Vagina (tissue), 2 donors: ENCODE measurements at regions not wholly inside any gene's neighbourhood (a gene's known extent, or its start where the extent isn't known, plus 50 kb on each side); places are given as distances from the start of the nearest gene placed in this dataset.

Source experiments
- DNase-seq, 2 donors: peaks; one replicate each; pipeline ENCODE4 v3.0.0-alpha.2; 2017; ENCODE audit errors: extremely low spot score in 2 of 2
- H3K27ac ChIP-seq: fragments of 200-600 bp; sonication (generic); one replicate; pipeline ENCODE4 v1.5.1; 2019
- H3K27me3 ChIP-seq: fragments of 200-600 bp; sonication (generic); one replicate; pipeline ENCODE4 v1.5.1; 2019
- H3K36me3 ChIP-seq, 2 donors: fragments of 200-600 bp; sonication (generic); one replicate each; pipeline ENCODE4 v1.5.1; 2017 to 2019
- H3K4me1 ChIP-seq: fragments of 200-600 bp; sonication (generic); one replicate; pipeline ENCODE4 v1.5.1; 2019
- H3K4me3 ChIP-seq, 2 donors: fragments of 200-600 bp; sonication (generic); 1 replicate in 1 of 2; 2 replicates in 1 of 2; pipeline ENCODE4 v1.5.1; 2016 to 2019
- H3K9me3 ChIP-seq: fragments of 200-600 bp; sonication (generic); one replicate; pipeline ENCODE4 v1.5.1; 2019
- POLR2A ChIP-seq, 2 donors: fragments of 450-650 bp; IDR thresholded peaks; one replicate each; pipeline ENCODE4 v1.6.1; 2017; ENCODE audit warnings: antibody characterized with exemption in 2 of 2, mild to moderate bottlenecking in 2 of 2, moderate library complexity in 2 of 2
- POLR2AphosphoS5 ChIP-seq, 2 donors: sonication (generic); formaldehyde crosslinking; IDR thresholded peaks; one replicate each; pipeline ENCODE4 v1.9.0; 2017; ENCODE audit warnings: antibody characterized with exemption in 2 of 2, mild to moderate bottlenecking in 2 of 2, low read depth in 1 of 2; ENCODE audit not compliant: insufficient read depth in 1 of 2
- intact Hi-C: fragments of 100-400 bp; cut with DNase I; formaldehyde crosslinking; loops from one replicate; pipeline ENCODE4 v1.15.1; 2023
- TF ChIP-seq, protein P1 (sequence below), 3 experiments: fragments of 450-650 bp in 2 of 3; fragments of 200-600 bp in 1 of 3; sonication (generic) in 1 of 3; IDR thresholded peaks; one replicate each; pipeline ENCODE4 v1.5.1; 2017 to 2019; ENCODE audit warnings: antibody characterized with exemption in 3 of 3, mild to moderate bottlenecking in 2 of 3, moderate library complexity in 2 of 3

- intact Hi-C loops, result no loop called here
- Histone ChIP-seq H3K9me3 (no peaks in the 10 kb centered on the region), H3K4me1 (no peaks in the 10 kb centered on the region)
These were observed 148.7 kb downstream of the KDR start for GRCh38 chr4:54976682-54977081.

GRCh38 chr4:54976031-54976430 lies 149.4 kb downstream of the KDR start:
- H3K4me1 ChIP-seq, result no peaks in the 10 kb centered on the region
- intact Hi-C loops, result no loop called here
- no peak for DNase-seq
- TF ChIP-seq POLR2AphosphoS5 (IDR thresholded peaks at IDR 0.05; ENCODE audit: insufficient read depth in 1 of 2, low read depth in 1 of 2) (no peak), POLR2A (IDR thresholded peaks at IDR 0.05) (no peak)
- TF ChIP-seq, protein P1, sequence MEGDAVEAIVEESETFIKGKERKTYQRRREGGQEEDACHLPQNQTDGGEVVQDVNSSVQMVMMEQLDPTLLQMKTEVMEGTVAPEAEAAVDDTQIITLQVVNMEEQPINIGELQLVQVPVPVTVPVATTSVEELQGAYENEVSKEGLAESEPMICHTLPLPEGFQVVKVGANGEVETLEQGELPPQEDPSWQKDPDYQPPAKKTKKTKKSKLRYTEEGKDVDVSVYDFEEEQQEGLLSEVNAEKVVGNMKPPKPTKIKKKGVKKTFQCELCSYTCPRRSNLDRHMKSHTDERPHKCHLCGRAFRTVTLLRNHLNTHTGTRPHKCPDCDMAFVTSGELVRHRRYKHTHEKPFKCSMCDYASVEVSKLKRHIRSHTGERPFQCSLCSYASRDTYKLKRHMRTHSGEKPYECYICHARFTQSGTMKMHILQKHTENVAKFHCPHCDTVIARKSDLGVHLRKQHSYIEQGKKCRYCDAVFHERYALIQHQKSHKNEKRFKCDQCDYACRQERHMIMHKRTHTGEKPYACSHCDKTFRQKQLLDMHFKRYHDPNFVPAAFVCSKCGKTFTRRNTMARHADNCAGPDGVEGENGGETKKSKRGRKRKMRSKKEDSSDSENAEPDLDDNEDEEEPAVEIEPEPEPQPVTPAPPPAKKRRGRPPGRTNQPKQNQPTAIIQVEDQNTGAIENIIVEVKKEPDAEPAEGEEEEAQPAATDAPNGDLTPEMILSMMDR (IDR thresholded peaks at IDR 0.05), result no peak
- H3K9me3 ChIP-seq, result no peaks in the 10 kb centered on the region
- no peaks in the 10 kb centered on the region for H3K27me3 ChIP-seq
- H3K4me3 ChIP-seq, result no peak overlapping the region
- H3K27ac ChIP-seq, result no peak overlapping the region
- H3K36me3 ChIP-seq, result no peaks in the 10 kb centered on the region

More at GRCh38 chr4:54976682-54977081, 148.7 kb downstream of the KDR start:
- Histone ChIP-seq H3K4me3 (no peak overlapping the region), H3K36me3 (no peaks in the 10 kb centered on the region), H3K27ac (no peak overlapping the region), H3K27me3 (no peaks in the 10 kb centered on the region)
- TF ChIP-seq, protein P1 (IDR thresholded peaks at IDR 0.05), result no peak
- no peak for TF ChIP-seq POLR2AphosphoS5 (IDR thresholded peaks at IDR 0.05; ENCODE audit: insufficient read depth in 1 of 2, low read depth in 1 of 2)
- no peak for TF ChIP-seq POLR2A (IDR thresholded peaks at IDR 0.05)
- no peak for DNase-seq

DNA sequence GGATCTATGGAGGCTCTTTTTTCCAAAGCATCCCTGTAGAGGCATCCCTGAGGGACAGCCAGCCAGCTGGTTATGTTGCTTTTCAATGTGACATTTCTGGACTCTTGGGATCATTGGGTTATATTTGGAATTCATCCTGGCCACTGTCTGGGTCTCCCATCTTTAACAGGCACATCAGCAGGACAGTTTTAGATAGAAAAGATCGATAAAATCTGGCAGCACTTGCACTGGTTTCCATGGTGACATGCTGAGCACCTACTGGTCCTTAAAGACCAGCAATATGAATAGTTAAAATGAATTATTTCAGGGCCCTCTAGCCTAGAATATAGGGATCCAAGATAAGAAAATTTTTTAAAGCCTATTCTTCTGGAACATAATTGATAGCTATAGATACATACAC lies 151.6 kb downstream of the KDR start:
- intact Hi-C loops, result no loop called here
- Histone ChIP-seq H3K4me1 (no peaks in the 10 kb centered on the region), H3K36me3 (no peaks in the 10 kb centered on the region), H3K9me3 (no peaks in the 10 kb centered on the region), H3K4me3 (no peak overlapping the region), H3K27ac (no peak overlapping the region), H3K27me3 (no peaks in the 10 kb centered on the region)
- no peak for DNase-seq
- TF ChIP-seq POLR2A (IDR thresholded peaks at IDR 0.05), result no peak
- TF ChIP-seq, protein P1 (IDR thresholded peaks at IDR 0.05), result no peak
- no peak for TF ChIP-seq POLR2AphosphoS5 (IDR thresholded peaks at IDR 0.05; ENCODE audit: insufficient read depth in 1 of 2, low read depth in 1 of 2)

- TF ChIP-seq POLR2A (IDR thresholded peaks at IDR 0.05), result no peak
- no peak for TF ChIP-seq POLR2AphosphoS5 (IDR thresholded peaks at IDR 0.05; ENCODE audit: insufficient read depth in 1 of 2, low read depth in 1 of 2)
- TF ChIP-seq, protein P1 (IDR thresholded peaks at IDR 0.05), result peak; percentile 30 to 77 (median 64)
- no peak overlapping the region for H3K4me3 ChIP-seq
- DNase-seq, result no peak
- no peaks in the 10 kb centered on the region for H3K4me1 ChIP-seq
- H3K9me3 ChIP-seq, result no peaks in the 10 kb centered on the region
- H3K27ac ChIP-seq, result no peak overlapping the region
- no peaks in the 10 kb centered on the region for H3K36me3 ChIP-seq
- no peaks in the 10 kb centered on the region for H3K27me3 ChIP-seq
- intact Hi-C loops, result no loop called here
These were observed 153.9 kb downstream of the KDR start for GRCh38 chr4:54971474-54971950.

DNA sequence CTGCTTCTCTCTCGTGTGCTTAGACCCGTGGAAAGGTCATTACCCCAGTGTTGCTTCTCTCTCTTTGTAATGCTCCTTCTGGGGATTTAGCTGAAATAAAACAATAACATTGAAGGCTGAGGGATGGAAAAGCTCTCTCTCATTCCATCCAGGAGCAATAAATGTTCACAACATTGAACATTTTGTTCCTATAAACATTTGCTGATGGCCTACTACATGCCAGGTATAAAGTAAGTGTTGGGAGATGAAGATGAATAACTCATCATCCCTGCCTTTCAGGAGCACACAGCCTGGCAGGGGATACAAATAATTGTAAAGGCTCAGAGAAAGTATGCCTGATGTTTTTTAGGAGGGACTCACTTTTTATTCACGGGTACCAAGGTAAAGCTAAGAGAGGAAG lies 158.1 kb downstream of the KDR start:
- no peaks in the 10 kb centered on the region for H3K4me1 ChIP-seq
- H3K9me3 ChIP-seq, result no peaks in the 10 kb centered on the region
- no peaks in the 10 kb centered on the region for H3K36me3 ChIP-seq
- intact Hi-C loops, result loop anchor here (10.0 kb wide), 1 partner anchor 642 kb away; no protein-coding TSS in a partner anchor
- no peak for DNase-seq
- no peaks in the 10 kb centered on the region for H3K27me3 ChIP-seq
- TF ChIP-seq POLR2AphosphoS5 (IDR thresholded peaks at IDR 0.05; ENCODE audit: insufficient read depth in 1 of 2, low read depth in 1 of 2), result no peak
- TF ChIP-seq POLR2A (IDR thresholded peaks at IDR 0.05), result no peak
- TF ChIP-seq, protein P1 (IDR thresholded peaks at IDR 0.05), result no peak
- no peak overlapping the region for H3K4me3 ChIP-seq
- no peak overlapping the region for H3K27ac ChIP-seq
